ENCODE measurements at regions not wholly inside any gene's neighbourhood (a gene's known extent, or its start where the extent isn't known, plus 50 kb on each side); places are given as distances from the start of the nearest gene placed in this dataset.

DNA sequence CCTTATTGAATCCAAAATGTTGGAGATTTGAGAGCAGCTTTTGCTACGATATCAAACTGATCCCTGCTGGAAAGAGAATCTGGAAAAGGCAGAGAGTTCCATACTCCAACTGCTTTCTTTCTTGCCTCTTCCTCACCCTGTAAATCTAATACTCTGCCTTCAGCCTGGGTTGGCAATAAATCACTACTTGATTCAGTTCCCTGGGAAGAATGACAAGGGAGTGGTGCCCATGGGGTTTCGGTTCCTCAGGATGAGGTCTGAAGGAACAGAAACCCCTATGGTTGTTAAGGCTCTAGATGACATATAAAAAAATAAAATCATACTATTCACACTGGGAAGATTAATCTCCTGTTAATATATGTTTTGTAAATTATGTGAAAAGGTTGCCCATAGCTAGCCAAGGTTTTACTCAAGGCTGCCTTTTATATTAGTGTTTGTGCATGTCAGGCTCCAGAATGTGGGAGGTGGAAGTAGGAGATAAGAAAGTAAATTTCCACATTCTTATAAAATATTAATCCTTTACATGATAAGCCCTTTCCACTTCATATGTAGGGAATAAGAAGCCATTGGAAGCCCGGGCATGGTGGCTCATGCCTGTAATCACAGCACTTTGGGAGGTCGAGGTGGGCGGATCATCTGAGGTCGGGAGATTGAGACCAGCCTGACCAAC is 106.2 kb upstream of the CACNA2D1 start:
- Histone ChIP-seq H3K9me3 (ENCODE audit: low read depth) (no peaks in the 10 kb centered on the region), H3K27me3 (no peaks in the 10 kb centered on the region), H3K4me1 (ENCODE audit: low read depth) (no peaks in the 10 kb centered on the region), H3K27ac (no peak overlapping the region), H3K4me3 (no peak overlapping the region), H3K36me3 (no peaks in the 10 kb centered on the region)
- TF ChIP-seq, protein P1, sequence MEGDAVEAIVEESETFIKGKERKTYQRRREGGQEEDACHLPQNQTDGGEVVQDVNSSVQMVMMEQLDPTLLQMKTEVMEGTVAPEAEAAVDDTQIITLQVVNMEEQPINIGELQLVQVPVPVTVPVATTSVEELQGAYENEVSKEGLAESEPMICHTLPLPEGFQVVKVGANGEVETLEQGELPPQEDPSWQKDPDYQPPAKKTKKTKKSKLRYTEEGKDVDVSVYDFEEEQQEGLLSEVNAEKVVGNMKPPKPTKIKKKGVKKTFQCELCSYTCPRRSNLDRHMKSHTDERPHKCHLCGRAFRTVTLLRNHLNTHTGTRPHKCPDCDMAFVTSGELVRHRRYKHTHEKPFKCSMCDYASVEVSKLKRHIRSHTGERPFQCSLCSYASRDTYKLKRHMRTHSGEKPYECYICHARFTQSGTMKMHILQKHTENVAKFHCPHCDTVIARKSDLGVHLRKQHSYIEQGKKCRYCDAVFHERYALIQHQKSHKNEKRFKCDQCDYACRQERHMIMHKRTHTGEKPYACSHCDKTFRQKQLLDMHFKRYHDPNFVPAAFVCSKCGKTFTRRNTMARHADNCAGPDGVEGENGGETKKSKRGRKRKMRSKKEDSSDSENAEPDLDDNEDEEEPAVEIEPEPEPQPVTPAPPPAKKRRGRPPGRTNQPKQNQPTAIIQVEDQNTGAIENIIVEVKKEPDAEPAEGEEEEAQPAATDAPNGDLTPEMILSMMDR (IDR thresholded peaks at IDR 0.05; ENCODE audit: low read depth, low read length), result no peak
- no peak for DNase-seq (ENCODE audit: low read depth in 1 of 2, low spot score in 1 of 2)

DNA sequence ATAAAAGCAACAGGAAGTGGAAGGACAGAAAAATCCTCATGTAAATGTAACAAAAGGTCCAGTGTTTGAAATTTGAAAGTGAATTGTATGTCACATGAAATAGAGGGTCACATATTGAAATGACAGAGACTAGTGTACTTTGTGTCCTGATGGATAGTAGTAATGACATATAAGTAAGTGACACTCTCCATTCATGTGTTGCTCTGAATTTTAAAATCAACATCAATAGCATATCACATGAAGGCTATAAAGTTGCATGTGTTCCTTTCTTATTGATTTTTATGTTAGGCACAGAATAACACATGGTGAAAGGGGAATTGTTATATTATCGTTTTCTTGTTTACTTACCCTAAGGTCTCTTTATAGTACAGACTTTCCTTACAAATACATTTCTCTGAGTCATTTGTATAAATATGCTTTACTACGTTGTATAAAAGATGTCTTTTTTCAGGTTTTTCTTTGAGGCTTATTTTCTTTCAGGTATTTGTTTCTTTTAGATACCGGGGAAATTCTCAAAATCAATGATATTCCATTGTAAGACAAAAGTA is 104.6 kb upstream of the CACNA2D1 start:
- Histone ChIP-seq H3K4me1 (ENCODE audit: low read depth) (no peaks in the 10 kb centered on the region), H3K27me3 (no peaks in the 10 kb centered on the region), H3K4me3 (no peak overlapping the region), H3K9me3 (ENCODE audit: low read depth) (no peaks in the 10 kb centered on the region), H3K36me3 (no peaks in the 10 kb centered on the region), H3K27ac (no peak overlapping the region)
- TF ChIP-seq, protein P1 (IDR thresholded peaks at IDR 0.05; ENCODE audit: low read depth, low read length), result no peak
- DNase-seq (ENCODE audit: low read depth in 1 of 2, low spot score in 1 of 2), result no peak

DNA sequence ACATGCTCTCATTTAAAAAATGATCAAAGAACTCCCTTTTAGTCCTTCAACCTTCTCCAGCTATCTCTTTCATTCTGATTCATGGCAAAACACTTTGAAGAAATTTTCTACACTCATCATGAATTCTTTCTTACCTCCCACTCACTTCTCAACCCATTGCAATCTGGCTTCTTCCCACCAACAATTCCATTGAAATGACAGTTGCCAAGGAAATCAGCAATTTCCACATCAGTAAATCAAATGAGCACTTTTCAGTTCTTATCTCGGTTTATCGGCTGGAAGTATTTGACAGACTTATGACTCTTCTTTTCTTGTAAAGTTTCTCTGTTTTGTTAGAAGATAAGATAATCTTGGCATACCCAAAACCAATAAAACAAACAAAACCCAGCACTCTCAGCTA is 99.1 kb upstream of the CACNA2D1 start:
- Histone ChIP-seq H3K4me1 (ENCODE audit: low read depth) (no peaks in the 10 kb centered on the region), H3K4me3 (no peak overlapping the region), H3K27me3 (no peaks in the 10 kb centered on the region), H3K9me3 (ENCODE audit: low read depth) (no peaks in the 10 kb centered on the region), H3K36me3 (no peaks in the 10 kb centered on the region), H3K27ac (no peak overlapping the region)
- TF ChIP-seq, protein P1 (IDR thresholded peaks at IDR 0.05; ENCODE audit: low read depth, low read length), result no peak
- DNase-seq (ENCODE audit: low read depth in 1 of 2, low spot score in 1 of 2), result peak in 1 of 2 donors; percentile 85

DNA sequence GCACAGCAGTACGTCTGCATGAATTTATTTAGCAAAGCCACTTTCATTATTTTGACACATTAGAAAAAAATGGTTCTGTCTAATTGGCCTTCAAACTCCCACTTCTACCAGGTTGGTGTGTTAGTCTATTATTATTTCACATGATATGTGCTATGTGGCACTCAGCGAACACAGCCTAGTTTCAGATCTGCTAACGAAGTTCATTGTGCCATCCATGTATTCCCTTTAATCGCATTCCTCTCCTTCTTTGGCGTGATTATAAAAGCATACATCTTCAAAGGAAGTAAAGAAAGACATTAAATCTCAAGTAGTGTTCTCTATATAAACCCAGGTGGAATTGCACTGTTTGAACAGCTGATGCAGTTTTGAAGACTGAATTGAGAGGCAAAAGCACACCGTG is 96.4 kb upstream of the CACNA2D1 start:
- H3K36me3 ChIP-seq, result no peaks in the 10 kb centered on the region
- no peaks in the 10 kb centered on the region for H3K4me1 ChIP-seq (ENCODE audit: low read depth)
- H3K27me3 ChIP-seq, result no peaks in the 10 kb centered on the region
- TF ChIP-seq, protein P1 (IDR thresholded peaks at IDR 0.05; ENCODE audit: low read depth, low read length), result no peak
- no peaks in the 10 kb centered on the region for H3K9me3 ChIP-seq (ENCODE audit: low read depth)
- DNase-seq (ENCODE audit: low read depth in 1 of 2, low spot score in 1 of 2), result no peak
- H3K4me3 ChIP-seq, result no peak overlapping the region
- H3K27ac ChIP-seq, result no peak overlapping the region

DNA sequence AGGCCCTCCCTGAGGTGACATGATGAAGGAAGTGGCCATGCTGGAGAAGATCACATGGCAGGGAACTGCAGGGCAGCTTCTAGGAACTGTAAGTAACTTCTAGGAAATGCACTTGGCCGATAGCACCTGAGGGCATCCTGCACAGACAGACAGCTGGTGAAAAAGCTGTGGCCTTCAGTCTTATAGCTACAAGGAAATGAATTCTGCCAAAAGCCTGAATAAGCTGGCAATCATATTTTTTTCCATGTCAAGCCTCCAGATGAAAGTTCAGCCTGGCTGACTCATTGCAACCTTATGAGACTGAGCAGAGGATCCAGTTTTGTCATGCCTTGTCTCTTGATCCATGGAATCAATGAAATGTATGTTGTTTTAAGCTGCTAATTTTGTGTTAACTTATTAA is 91.1 kb upstream of the CACNA2D1 start:
- Histone ChIP-seq H3K36me3 (no peaks in the 10 kb centered on the region), H3K9me3 (ENCODE audit: low read depth) (no peaks in the 10 kb centered on the region), H3K4me1 (ENCODE audit: low read depth) (no peaks in the 10 kb centered on the region), H3K27ac (no peak overlapping the region), H3K4me3 (no peak overlapping the region), H3K27me3 (no peaks in the 10 kb centered on the region)
- peak in 1 of 2 donors; percentile 54 for DNase-seq (ENCODE audit: low read depth in 1 of 2, low spot score in 1 of 2)
- TF ChIP-seq, protein P1 (IDR thresholded peaks at IDR 0.05; ENCODE audit: low read depth, low read length), result no peak

All from cardiac muscle cell (in vitro differentiated cells and primary cell).